ENCODE measurements at regions not wholly inside any gene's neighbourhood (a gene's known extent, or its start where the extent isn't known, plus 50 kb on each side); places are given as distances from the start of the nearest gene placed in this dataset.

DNA sequence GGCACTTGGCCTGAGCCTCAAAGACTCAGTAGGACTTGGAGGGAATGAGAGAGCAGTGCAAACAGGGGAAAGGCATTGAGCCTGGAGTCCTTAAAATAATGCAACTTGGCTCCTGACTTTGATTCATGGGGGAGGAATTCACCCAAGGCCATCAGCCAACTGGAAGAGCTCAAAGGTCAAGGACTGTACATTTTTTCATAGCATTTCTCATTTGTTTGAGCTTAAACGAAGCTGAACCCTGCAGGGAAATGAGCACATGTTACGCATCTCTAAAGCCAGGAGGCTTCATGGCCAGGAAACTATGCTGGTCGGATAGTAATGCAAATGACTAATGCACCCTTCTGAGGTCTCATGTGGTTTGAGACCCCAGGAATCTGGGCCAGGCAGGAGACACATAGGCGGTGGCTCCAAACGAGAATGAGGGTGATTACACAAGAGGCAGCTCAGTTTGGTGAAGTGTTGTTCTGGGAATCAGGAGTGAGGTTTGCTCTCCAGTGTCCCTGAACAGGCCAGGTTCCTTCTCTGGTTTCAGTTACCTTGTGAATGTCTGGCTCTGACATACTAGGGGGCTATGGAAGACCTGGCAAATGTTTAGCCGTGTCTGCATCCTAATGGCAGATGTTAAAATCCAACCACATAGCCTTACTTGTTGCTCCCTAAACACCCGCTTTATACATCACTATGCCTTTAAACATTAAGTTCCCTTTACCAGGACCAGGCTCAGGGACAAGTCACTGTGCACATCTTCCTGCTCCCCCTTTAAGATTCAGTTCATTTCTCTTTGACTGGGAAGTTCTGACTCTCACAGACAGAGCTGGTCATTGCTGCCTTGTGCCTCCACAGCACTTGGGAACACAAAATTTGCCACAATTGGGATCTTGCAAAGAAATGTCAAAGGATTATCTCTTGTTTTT is 503.9 kb upstream of the USP24 start:
- TF ChIP-seq POLR2A (IDR thresholded peaks at IDR 0.05; ENCODE audit: low read length) (no peak), GATA1 (IDR thresholded peaks at IDR 0.05; ENCODE audit: low read depth, low read length) (no peak)

Data from erythroblast (primary cell).